ENCODE measurements at regions not wholly inside any gene's neighbourhood (a gene's known extent, or its start where the extent isn't known, plus 50 kb on each side); places are given as distances from the start of the nearest gene placed in this dataset.

- TF ChIP-seq CTCF (IDR thresholded peaks at IDR 0.05; ENCODE audit: control insufficient read depth, insufficient read depth, low read depth, low read length, missing control alignments), result no peak
- no peak overlapping the region for H3K4me3 ChIP-seq (ENCODE audit: control insufficient read depth, low read depth, low read length)
- no peak for DNase-seq (ENCODE audit: low read depth)
Measured at GRCh38 chr14:28952666-28953065, 186.1 kb downstream of the FOXG1 start.

GRCh38 chr14:28953973-28954372 is 187.4 kb downstream of the FOXG1 start:
- DNase-seq (ENCODE audit: low read depth), result no peak
- no peak for TF ChIP-seq CTCF (IDR thresholded peaks at IDR 0.05; ENCODE audit: control insufficient read depth, insufficient read depth, low read depth, low read length, missing control alignments)
- H3K4me3 ChIP-seq (ENCODE audit: control insufficient read depth, low read depth, low read length), result no peak overlapping the region

- H3K4me3 ChIP-seq (ENCODE audit: control insufficient read depth, low read depth, low read length), result no peak overlapping the region
- DNase-seq (ENCODE audit: low read depth), result no peak
- TF ChIP-seq CTCF (IDR thresholded peaks at IDR 0.05; ENCODE audit: control insufficient read depth, insufficient read depth, low read depth, low read length, missing control alignments), result no peak
Measured at GRCh38 chr14:28966416-28967233, 200.0 kb downstream of the FOXG1 start.

- H3K4me3 ChIP-seq (ENCODE audit: control insufficient read depth, low read depth, low read length), result no peak overlapping the region
- no peak for DNase-seq (ENCODE audit: low read depth)
- TF ChIP-seq CTCF (IDR thresholded peaks at IDR 0.05; ENCODE audit: control insufficient read depth, insufficient read depth, low read depth, low read length, missing control alignments), result no peak
Measured at GRCh38 chr14:28975084-28975483, 208.5 kb downstream of the FOXG1 start.

- no peak for DNase-seq (ENCODE audit: low read depth)
- TF ChIP-seq CTCF (IDR thresholded peaks at IDR 0.05; ENCODE audit: control insufficient read depth, insufficient read depth, low read depth, low read length, missing control alignments), result no peak
- no peak overlapping the region for H3K4me3 ChIP-seq (ENCODE audit: control insufficient read depth, low read depth, low read length)
Measured at GRCh38 chr14:28982228-28982627, 215.6 kb downstream of the FOXG1 start.

GRCh38 chr14:28983279-28983678 is 216.7 kb downstream of the FOXG1 start:
- no peak for TF ChIP-seq CTCF (IDR thresholded peaks at IDR 0.05; ENCODE audit: control insufficient read depth, insufficient read depth, low read depth, low read length, missing control alignments)
- DNase-seq (ENCODE audit: low read depth), result no peak
- H3K4me3 ChIP-seq (ENCODE audit: control insufficient read depth, low read depth, low read length), result no peak overlapping the region
